T-cell (primary cell): ENCODE measurements at regions not wholly inside any gene's neighbourhood (a gene's known extent, or its start where the extent isn't known, plus 50 kb on each side); places are given as distances from the start of the nearest gene placed in this dataset.

Experiments
- ATAC-seq, 4 experiments: fragments of 200-7000 bp in 3 of 4; fragments of 150-1000 bp in 1 of 4; cut with Tn5 transposase; replicated peaks in 1 of 4; 1 replicate in 3 of 4; 2 replicates in 1 of 4; pipeline ENCODE4 v1.10.0; 2021; ENCODE audit warnings: moderate library complexity in 3 of 4, mild to moderate bottlenecking in 2 of 4, moderate number of reproducible peaks in 1 of 4
- CTCF ChIA-PET, 2 donors: fragments of 300-600 bp; sonication (Branson Sonifier 250); formaldehyde crosslinking; loops; one replicate each; lab custom pipeline; 2022; ENCODE audit warnings: antibody characterized with exemption in 2 of 2; lab: Charles Lee
- POLR2A ChIA-PET, 2 donors: fragments of 300-600 bp; sonication (Branson Sonifier 250); formaldehyde crosslinking; loops; one replicate each; lab custom pipeline; 2022; ENCODE audit warnings: antibody characterized with exemption in 2 of 2; lab: Charles Lee
- DNase-seq, 35 experiments: peaks; one replicate each; pipeline versions ENCODE4 v3.0.0 to v3.0.0-alpha.2; 2013 to 2023
- H3K27ac ChIP-seq: one replicate; pipeline ENCODE4 v1.5.1; 2013; ENCODE audit warnings: low read length
- H3K27me3 ChIP-seq, 2 experiments: replicated peaks in 1 of 2; 1 replicate in 1 of 2; 2 replicates in 1 of 2; pipeline versions ENCODE4 v1.6.1 to v1.7.0; 2013; ENCODE audit warnings: low read length in 1 of 2, mixed read lengths in 1 of 2; ENCODE audit not compliant: control insufficient read depth in 2 of 2, insufficient read depth in 2 of 2; ENCODE audit errors: extremely low read depth in 1 of 2
- H3K36me3 ChIP-seq, 2 donors: 1 replicate in 1 of 2; 2 replicates in 1 of 2; pipeline versions ENCODE4 v1.6.1 to v1.7.0; 2013; ENCODE audit warnings: low read length in 1 of 2; ENCODE audit not compliant: control insufficient read depth in 2 of 2, insufficient read depth in 1 of 2; ENCODE audit errors: extremely low read depth in 1 of 2
- H3K4me1 ChIP-seq, 2 experiments: 1 replicate in 1 of 2; 2 replicates in 1 of 2; pipeline versions ENCODE4 v1.6.1 to v1.7.0; 2013; ENCODE audit warnings: low read length in 2 of 2, mixed read lengths in 1 of 2; ENCODE audit not compliant: insufficient read depth in 2 of 2, control insufficient read depth in 1 of 2; ENCODE audit errors: extremely low read depth in 1 of 2
- H3K4me3 ChIP-seq, 2 donors: 1 replicate in 1 of 2; 2 replicates in 1 of 2; pipeline versions ENCODE4 v1.5.1 to v1.7.0; 2013; ENCODE audit warnings: mild to moderate bottlenecking in 2 of 2, low read length in 1 of 2, moderate library complexity in 1 of 2; ENCODE audit not compliant: control insufficient read depth in 1 of 2; ENCODE audit errors: extremely low read depth in 1 of 2
- H3K9me3 ChIP-seq: 2 replicates; pipeline ENCODE4 v1.7.0; 2013
- H3K27ac Mint-ChIP-seq, 2 donors: one replicate each; pipeline ENCODE4 v1.8.0; 2020 to 2021; ENCODE audit warnings: mild to moderate bottlenecking in 2 of 2, mixed read lengths in 2 of 2
- H3K27me3 Mint-ChIP-seq, 2 donors: one replicate each; pipeline ENCODE4 v1.8.0; 2021 to 2022; ENCODE audit warnings: mixed read lengths in 2 of 2
- H3K36me3 Mint-ChIP-seq: one replicate; pipeline ENCODE4 v1.8.0; 2021; ENCODE audit warnings: mixed read lengths
- H3K4me1 Mint-ChIP-seq, 3 donors: one replicate each; pipeline ENCODE4 v1.8.0; 2020 to 2022; ENCODE audit warnings: mixed read lengths in 3 of 3, mild to moderate bottlenecking in 1 of 3
- H3K4me3 Mint-ChIP-seq, 3 donors: one replicate each; pipeline ENCODE4 v1.8.0; 2020 to 2022; ENCODE audit warnings: mild to moderate bottlenecking in 3 of 3, mixed read lengths in 3 of 3, moderate library complexity in 3 of 3
- H3K9me3 Mint-ChIP-seq, 3 donors: one replicate each; pipeline ENCODE4 v1.8.0; 2020 to 2022; ENCODE audit warnings: mixed read lengths in 3 of 3
- WGBS: methylation state at CpG from one replicate; pipeline ENCODE4 v1.1.5; 2013; ENCODE audit warnings: missing lambda C conversion rate; ENCODE audit not compliant: insufficient coverage; 5-methylcytosine and 5-hydroxymethylcytosine counted together

DNA sequence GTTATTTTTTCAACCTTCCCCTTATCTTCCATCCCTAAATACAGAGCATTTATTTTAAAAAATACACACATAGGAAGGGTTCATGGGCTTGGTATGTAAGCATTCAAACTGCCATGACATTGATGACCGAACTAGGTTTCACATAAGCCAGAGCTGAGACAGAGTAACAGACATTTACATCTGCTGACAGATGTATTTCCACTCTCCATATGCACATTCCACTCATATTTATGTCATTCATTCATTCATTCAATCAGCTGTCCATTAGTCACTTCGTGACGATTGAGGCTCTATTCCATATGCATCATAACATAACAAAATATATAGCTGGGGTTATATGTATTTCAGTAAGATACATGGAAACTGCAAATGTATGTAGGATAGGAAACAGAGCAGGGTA is 145.5 kb upstream of the OTX2 start:
- Histone ChIP-seq H3K9me3 (no peaks in the 10 kb centered on the region), H3K27ac (no peak overlapping the region), H3K27me3 (peaks cover 0 to 2% of the 10 kb centered on the region in 2 experiments), H3K4me1 (no peaks in the 10 kb centered on the region), H3K4me3 (no peak overlapping the region), H3K36me3 (no peaks in the 10 kb centered on the region)
- Mint-ChIP-seq H3K9me3 (no peaks in the 10 kb centered on the region), H3K27ac (no peak overlapping the region), H3K36me3 (no peaks in the 10 kb centered on the region), H3K4me1 (no peaks in the 10 kb centered on the region), H3K4me3 (no peak overlapping the region), H3K27me3 (peaks cover 6% of the 10 kb centered on the region in 2 donors)
- POLR2A ChIA-PET = no interaction called here
- no peak for ATAC-seq
- CTCF ChIA-PET = no interaction called here
- no peak for DNase-seq
- 100% methylated on average over 1 of the region's 3 CpGs for WGBS

DNA sequence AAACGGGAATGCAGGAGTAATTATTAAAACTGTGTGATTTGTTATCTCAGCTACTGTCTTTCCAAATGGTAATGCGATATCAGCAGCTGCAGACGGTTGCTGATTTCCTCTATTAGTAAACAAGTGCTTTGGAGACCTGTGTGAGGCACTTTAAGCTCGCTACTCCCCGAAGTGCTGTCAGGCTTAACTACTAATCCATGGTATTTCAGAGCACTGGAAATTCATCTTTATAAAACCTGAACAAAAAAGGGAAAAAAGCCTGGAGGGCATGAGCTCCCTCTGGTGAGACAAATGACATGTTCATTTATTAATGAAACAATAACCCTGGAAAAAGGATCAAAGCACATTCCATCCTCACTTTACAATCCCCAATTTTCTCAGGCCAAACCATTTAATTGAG is 143.6 kb upstream of the OTX2 start:
- Mint-ChIP-seq H3K27ac (no peak overlapping the region), H3K4me1 (no peaks in the 10 kb centered on the region), H3K9me3 (no peaks in the 10 kb centered on the region), H3K27me3 (peaks cover 6% of the 10 kb centered on the region in 2 donors), H3K4me3 (no peak overlapping the region), H3K36me3 (no peaks in the 10 kb centered on the region)
- H3K27me3 ChIP-seq = peaks cover 0 to 2% of the 10 kb centered on the region in 2 experiments
- WGBS = 20% methylated on average over 2 of the region's 5 CpGs
- no peaks in the 10 kb centered on the region for H3K4me1 ChIP-seq
- ATAC-seq (no peak), DNase-seq (no peak)
- no peaks in the 10 kb centered on the region for H3K9me3 ChIP-seq
- H3K4me3 ChIP-seq = no peak overlapping the region
- H3K36me3 ChIP-seq = no peaks in the 10 kb centered on the region
- POLR2A ChIA-PET = no interaction called here
- CTCF ChIA-PET = no interaction called here
- H3K27ac ChIP-seq = no peak overlapping the region

DNA sequence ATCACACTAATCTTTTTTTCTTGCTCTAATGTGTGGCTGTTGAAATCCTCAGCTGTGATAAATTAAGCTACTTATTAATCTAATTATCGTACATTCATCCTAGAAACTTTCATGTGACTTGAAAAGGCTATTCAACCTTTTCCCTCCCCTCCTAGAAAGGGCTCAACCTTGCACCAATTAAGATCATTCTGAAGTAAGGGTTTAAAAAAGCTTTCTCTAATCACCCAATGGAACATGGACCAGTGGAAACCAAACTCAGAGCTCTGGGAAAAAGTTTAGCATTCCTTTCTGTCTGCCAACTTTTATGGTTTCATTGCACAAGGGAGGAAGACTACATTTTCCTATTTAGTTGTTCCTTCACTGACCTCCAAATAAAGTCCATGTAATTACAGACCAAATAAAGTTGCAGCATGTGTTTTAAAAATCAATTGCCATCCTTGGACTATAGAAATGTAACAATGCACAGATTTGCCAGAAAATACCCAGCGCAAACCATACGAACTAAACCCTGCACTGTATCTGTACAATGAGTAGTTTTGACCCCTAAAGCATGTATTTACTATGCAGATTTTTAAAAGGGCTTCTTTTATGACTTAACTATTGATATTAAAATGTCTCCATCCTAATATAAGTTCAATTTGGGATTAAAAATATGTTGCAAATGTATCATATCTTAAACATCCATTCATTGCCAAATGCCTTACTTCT is 142.6 kb upstream of the OTX2 start:
- Mint-ChIP-seq H3K27ac (no peak overlapping the region), H3K4me1 (no peaks in the 10 kb centered on the region), H3K27me3 (no peaks in the 10 kb centered on the region), H3K4me3 (no peak overlapping the region), H3K9me3 (no peaks in the 10 kb centered on the region), H3K36me3 (no peaks in the 10 kb centered on the region)
- H3K9me3 ChIP-seq = no peaks in the 10 kb centered on the region
- DNase-seq (no peak), ATAC-seq (no peak)
- ChIA-PET POLR2A (interaction anchor here (0.6 to 0.7 kb wide), 3 partner anchors 26 to 1654 kb away, joined by 3 read pairs; no protein-coding TSS in a partner anchor), CTCF (no interaction called here)
- H3K4me3 ChIP-seq = no peak overlapping the region
- H3K4me1 ChIP-seq = no peaks in the 10 kb centered on the region
- no peaks in the 10 kb centered on the region for H3K27me3 ChIP-seq
- H3K27ac ChIP-seq = no peak overlapping the region
- WGBS = no CpG with 5 or more reads among the region's 3 CpGs
- H3K36me3 ChIP-seq = no peaks in the 10 kb centered on the region

- ATAC-seq = no peak
- H3K9me3 ChIP-seq = no peaks in the 10 kb centered on the region
- Mint-ChIP-seq H3K36me3 (no peaks in the 10 kb centered on the region), H3K9me3 (no peaks in the 10 kb centered on the region), H3K4me3 (no peak overlapping the region), H3K27ac (no peak overlapping the region), H3K4me1 (no peaks in the 10 kb centered on the region), H3K27me3 (peaks cover 6 to 10% of the 10 kb centered on the region in 2 donors)
- H3K36me3 ChIP-seq = no peaks in the 10 kb centered on the region
- H3K4me3 ChIP-seq = no peak overlapping the region
- DNase-seq = no peak
- ChIA-PET CTCF (no interaction called here), POLR2A (no interaction called here)
- no CpG with 5 or more reads among the region's 2 CpGs for WGBS
- H3K4me1 ChIP-seq = no peaks in the 10 kb centered on the region
- no peaks in the 10 kb centered on the region for H3K27me3 ChIP-seq
- no peak overlapping the region for H3K27ac ChIP-seq
Observed at GRCh38 chr14:56949828-56950227, 139.5 kb upstream of the OTX2 start.

DNA sequence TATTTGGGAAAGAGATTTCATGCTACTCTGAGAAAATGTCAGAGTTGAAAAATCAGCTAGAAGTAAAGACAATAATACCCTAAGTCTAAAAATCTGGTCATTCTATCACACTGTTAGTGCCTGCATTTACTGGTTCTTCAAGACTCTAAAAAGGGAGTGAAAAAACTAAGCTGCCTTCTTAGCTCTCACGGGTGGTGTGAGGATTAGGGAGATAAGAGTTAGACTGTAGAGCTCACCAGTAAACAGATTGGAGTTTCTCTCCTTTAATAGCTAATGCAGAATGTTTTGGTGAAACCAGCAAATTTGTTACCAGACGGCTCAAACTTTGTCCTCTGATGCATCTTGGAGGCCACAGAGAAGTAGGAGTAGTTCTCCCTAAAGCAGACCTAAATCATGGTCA is 135.0 kb upstream of the OTX2 start:
- no peaks in the 10 kb centered on the region for H3K27me3 ChIP-seq
- no peaks in the 10 kb centered on the region for H3K4me1 Mint-ChIP-seq
- WGBS = no CpG with 5 or more reads among the region's 2 CpGs
- no peak overlapping the region for H3K4me3 Mint-ChIP-seq
- H3K27ac ChIP-seq = no peak overlapping the region
- CTCF ChIA-PET = interaction anchor here in 1 of 2 donors (0.6 kb wide), 1 partner anchor 1199 kb away, joined by 4 read pairs; no protein-coding TSS in a partner anchor
- no peak overlapping the region for H3K27ac Mint-ChIP-seq
- H3K9me3 ChIP-seq = no peaks in the 10 kb centered on the region
- no peak overlapping the region for H3K4me3 ChIP-seq
- POLR2A ChIA-PET = interaction anchor here in 1 of 2 donors (0.7 kb wide), 1 partner anchor 11 kb away, joined by 3 read pairs; no protein-coding TSS in a partner anchor
- H3K27me3 Mint-ChIP-seq = peaks cover 7 to 22% of the 10 kb centered on the region in 2 donors
- H3K9me3 Mint-ChIP-seq = peaks cover 0 to 10% (median 10%) of the 10 kb centered on the region in 3 donors
- ATAC-seq = no peak
- H3K36me3 Mint-ChIP-seq = no peaks in the 10 kb centered on the region
- no peaks in the 10 kb centered on the region for H3K36me3 ChIP-seq
- no peaks in the 10 kb centered on the region for H3K4me1 ChIP-seq
- no peak for DNase-seq

DNA sequence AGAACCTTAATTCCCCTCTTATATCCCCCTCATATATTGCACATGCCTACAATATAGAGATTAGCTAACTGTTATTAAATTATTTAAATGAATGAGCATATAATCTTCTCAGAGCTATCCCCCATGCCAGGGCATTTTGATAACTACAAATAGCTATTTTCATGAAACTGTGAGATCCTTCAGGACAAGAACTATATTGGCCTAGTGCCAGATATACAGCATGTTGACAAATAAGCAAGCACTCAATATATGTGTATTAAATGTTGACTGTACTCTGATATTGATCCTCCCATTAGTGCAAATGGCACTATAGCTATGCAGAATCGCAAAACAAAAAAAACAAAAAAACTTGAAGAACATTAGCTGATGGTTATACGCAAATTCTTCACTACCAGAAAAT is 134.1 kb upstream of the OTX2 start:
- H3K4me3 Mint-ChIP-seq = no peak overlapping the region
- H3K27ac ChIP-seq = no peak overlapping the region
- peaks cover 7 to 22% of the 10 kb centered on the region in 2 donors for H3K27me3 Mint-ChIP-seq
- ChIA-PET POLR2A (interaction anchor here (0.7 kb wide), 2 partner anchors 10 to 821 kb away, joined by 3 to 5 read pairs; no protein-coding TSS in a partner anchor), CTCF (no interaction called here)
- no peaks in the 10 kb centered on the region for H3K4me1 Mint-ChIP-seq
- no peak for ATAC-seq
- H3K27ac Mint-ChIP-seq = no peak overlapping the region
- no peaks in the 10 kb centered on the region for H3K9me3 ChIP-seq
- H3K9me3 Mint-ChIP-seq = peaks cover 0 to 13% (median 12%) of the 10 kb centered on the region in 3 donors
- H3K4me1 ChIP-seq = no peaks in the 10 kb centered on the region
- DNase-seq = no peak
- no peaks in the 10 kb centered on the region for H3K36me3 ChIP-seq
- no peaks in the 10 kb centered on the region for H3K36me3 Mint-ChIP-seq
- 80% methylated on average over 2 of the region's 2 CpGs for WGBS
- no peaks in the 10 kb centered on the region for H3K27me3 ChIP-seq
- H3K4me3 ChIP-seq = no peak overlapping the region
